ENCODE measurements at regions not wholly inside any gene's neighbourhood (a gene's known extent, or its start where the extent isn't known, plus 50 kb on each side); places are given as distances from the start of the nearest gene placed in this dataset.

GRCh38 chr20:22426772-22427171 is 157.6 kb downstream of the FOXA2 start:
- H3K36me3 ChIP-seq: no peaks in the 10 kb centered on the region
- no peaks in the 10 kb centered on the region for H3K27me3 ChIP-seq
- H3K27ac ChIP-seq: no peak overlapping the region
- TF ChIP-seq POLR2AphosphoS5 (IDR thresholded peaks at IDR 0.05; ENCODE audit: insufficient read depth in 1 of 2, low read depth in 1 of 2): no peak
- TF ChIP-seq CTCF (IDR thresholded peaks at IDR 0.05): no peak
- TF ChIP-seq POLR2A (IDR thresholded peaks at IDR 0.05): no peak
- intact Hi-C loops (cut with DNase I): no loop called here
- no peaks in the 10 kb centered on the region for H3K9me3 ChIP-seq
- no peak overlapping the region for H3K4me3 ChIP-seq
- no peaks in the 10 kb centered on the region for H3K4me1 ChIP-seq
- DNase-seq (ENCODE audit: extremely low spot score in 2 of 2): no peak

- Histone ChIP-seq H3K27me3 (no peaks in the 10 kb centered on the region), H3K9me3 (no peaks in the 10 kb centered on the region), H3K4me1 (no peaks in the 10 kb centered on the region), H3K36me3 (no peaks in the 10 kb centered on the region), H3K27ac (no peak overlapping the region), H3K4me3 (no peak overlapping the region)
- intact Hi-C loops (cut with DNase I): no loop called here
- TF ChIP-seq POLR2A (IDR thresholded peaks at IDR 0.05) (no peak), POLR2AphosphoS5 (IDR thresholded peaks at IDR 0.05; ENCODE audit: insufficient read depth in 1 of 2, low read depth in 1 of 2) (no peak), CTCF (IDR thresholded peaks at IDR 0.05) (no peak)
- no peak for DNase-seq (ENCODE audit: extremely low spot score in 2 of 2)
Observed at GRCh38 chr20:22425344-22426295, 158.8 kb downstream of the FOXA2 start.

GRCh38 chr20:22423190-22423832 is 161.1 kb downstream of the FOXA2 start:
- intact Hi-C loops (cut with DNase I): no loop called here
- no peak for TF ChIP-seq POLR2A (IDR thresholded peaks at IDR 0.05)
- no peak for TF ChIP-seq POLR2AphosphoS5 (IDR thresholded peaks at IDR 0.05; ENCODE audit: insufficient read depth in 1 of 2, low read depth in 1 of 2)
- no peak for TF ChIP-seq CTCF (IDR thresholded peaks at IDR 0.05)
- no peak overlapping the region for H3K27ac ChIP-seq
- H3K9me3 ChIP-seq: no peaks in the 10 kb centered on the region
- H3K4me1 ChIP-seq: no peaks in the 10 kb centered on the region
- H3K36me3 ChIP-seq: no peaks in the 10 kb centered on the region
- DNase-seq (ENCODE audit: extremely low spot score in 2 of 2): no peak
- H3K27me3 ChIP-seq: no peaks in the 10 kb centered on the region
- no peak overlapping the region for H3K4me3 ChIP-seq

- Histone ChIP-seq H3K4me3 (no peak overlapping the region), H3K36me3 (no peaks in the 10 kb centered on the region), H3K27me3 (no peaks in the 10 kb centered on the region), H3K4me1 (no peaks in the 10 kb centered on the region), H3K9me3 (no peaks in the 10 kb centered on the region), H3K27ac (no peak overlapping the region)
- DNase-seq (ENCODE audit: extremely low spot score in 2 of 2): no peak
- intact Hi-C loops (cut with DNase I): no loop called here
- no peak for TF ChIP-seq CTCF (IDR thresholded peaks at IDR 0.05)
Observed at GRCh38 chr20:22420116-22420598, 164.2 kb downstream of the FOXA2 start.

- H3K4me1 ChIP-seq: no peaks in the 10 kb centered on the region
- intact Hi-C loops (cut with DNase I): no loop called here
- no peak overlapping the region for H3K27ac ChIP-seq
- H3K4me3 ChIP-seq: no peak overlapping the region
- H3K9me3 ChIP-seq: no peaks in the 10 kb centered on the region
- DNase-seq (ENCODE audit: extremely low spot score in 2 of 2): no peak
- H3K27me3 ChIP-seq: no peaks in the 10 kb centered on the region
- TF ChIP-seq CTCF (IDR thresholded peaks at IDR 0.05): no peak
- no peak for TF ChIP-seq POLR2A (IDR thresholded peaks at IDR 0.05)
- TF ChIP-seq POLR2AphosphoS5 (IDR thresholded peaks at IDR 0.05; ENCODE audit: insufficient read depth in 1 of 2, low read depth in 1 of 2): no peak
- H3K36me3 ChIP-seq: no peaks in the 10 kb centered on the region
Observed at GRCh38 chr20:22418738-22419137, 165.6 kb downstream of the FOXA2 start.

Measured in vagina (tissue), 2 donors.